Activated CD4-positive, alpha-beta memory T cell treated with anti-CD3 and anti-CD28 coated beads for 36 hours (primary cell): ENCODE measurements at regions not wholly inside any gene's neighbourhood (a gene's known extent, or its start where the extent isn't known, plus 50 kb on each side); places are given as distances from the start of the nearest gene placed in this dataset.
"Not testable (repeated sequence)": the region's sequence is repeated elsewhere in the genome, so short reads cannot be mapped to it uniquely, and the experiment has no call there.

ENCODE experiments used
- CTCF ChIA-PET: fragments of 350-600 bp; sonication (Branson Sonifier 250); formaldehyde crosslinking; loops from one replicate; lab custom pipeline; 2021; ENCODE audit warnings: antibody characterized with exemption, inconsistent platforms; lab: Charles Lee
- POLR2A ChIA-PET: fragments of 350-600 bp; sonication (Branson Sonifier 250); formaldehyde crosslinking; loops from one replicate; lab custom pipeline; 2021; ENCODE audit warnings: antibody characterized with exemption; lab: Charles Lee
- DNase-seq: peaks from one replicate; pipeline ENCODE4 v3.0.0-alpha.2; 2020
- H3K27ac Mint-ChIP-seq: one replicate; pipeline ENCODE4 v1.8.0; 2021; ENCODE audit warnings: mixed read lengths
- H3K27me3 Mint-ChIP-seq: one replicate; pipeline ENCODE4 v1.8.0; 2021; ENCODE audit warnings: mixed read lengths
- H3K36me3 Mint-ChIP-seq: one replicate; pipeline ENCODE4 v1.8.0; 2021; ENCODE audit warnings: mixed read lengths
- H3K4me1 Mint-ChIP-seq: one replicate; pipeline ENCODE4 v1.8.0; 2021; ENCODE audit warnings: low read depth, mixed read lengths
- H3K4me3 Mint-ChIP-seq: one replicate; pipeline ENCODE4 v1.8.0; 2021; ENCODE audit warnings: mild to moderate bottlenecking, mixed read lengths
- H3K9me3 Mint-ChIP-seq: one replicate; pipeline ENCODE4 v1.8.0; 2021; ENCODE audit warnings: mixed read lengths
- intact Hi-C: fragments of 100-400 bp; cut with micrococcal nuclease; formaldehyde crosslinking; loops from one replicate; pipeline ENCODE4 v1.15.1; 2023

- H3K4me1 Mint-ChIP-seq, result no peaks in the 10 kb centered on the region
- no peak overlapping the region for H3K4me3 Mint-ChIP-seq
- intact Hi-C loops, result no loop called here
- POLR2A ChIA-PET, result no interaction called here
- CTCF ChIA-PET, result interaction anchor here (0.5 kb wide), 1 partner anchor 86 kb away, joined by 3 read pairs; no protein-coding TSS in a partner anchor
- H3K27ac Mint-ChIP-seq, result no peak overlapping the region
- H3K27me3 Mint-ChIP-seq, result no peaks in the 10 kb centered on the region
- no peaks in the 10 kb centered on the region for H3K36me3 Mint-ChIP-seq
- H3K9me3 Mint-ChIP-seq, result peaks cover 6% of the 10 kb centered on the region
- no peak for DNase-seq
Measured at GRCh38 chr6:82521861-82522260, 158.2 kb downstream of the TPBG start.

DNA sequence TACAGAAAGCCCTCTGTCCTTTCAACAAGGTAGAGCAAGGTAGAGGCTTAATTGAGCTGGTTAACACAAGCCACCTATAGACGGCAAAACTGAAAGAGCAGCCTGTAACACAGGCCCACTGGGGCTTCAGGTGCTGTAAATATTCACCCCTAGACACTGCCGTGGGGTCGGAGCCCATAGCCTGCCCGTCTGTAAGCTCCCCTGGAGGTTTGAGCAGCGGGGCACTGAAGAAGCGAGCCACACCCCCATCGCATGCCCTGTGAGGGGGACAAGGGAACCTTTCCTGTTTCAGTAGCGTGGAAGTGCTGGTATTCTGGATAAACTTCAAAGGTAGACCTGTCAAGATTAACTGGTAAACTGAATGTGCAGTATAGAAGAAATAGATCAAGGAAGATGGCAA is 160.4 kb downstream of the TPBG start:
- no peak for DNase-seq
- intact Hi-C loops, result no loop called here
- H3K4me1 Mint-ChIP-seq, result no peaks in the 10 kb centered on the region
- no peaks in the 10 kb centered on the region for H3K36me3 Mint-ChIP-seq
- no peaks in the 10 kb centered on the region for H3K27me3 Mint-ChIP-seq
- no peak overlapping the region for H3K27ac Mint-ChIP-seq
- no peaks in the 10 kb centered on the region for H3K9me3 Mint-ChIP-seq
- no peak overlapping the region for H3K4me3 Mint-ChIP-seq
- CTCF ChIA-PET, result no interaction called here
- POLR2A ChIA-PET, result no interaction called here

DNA sequence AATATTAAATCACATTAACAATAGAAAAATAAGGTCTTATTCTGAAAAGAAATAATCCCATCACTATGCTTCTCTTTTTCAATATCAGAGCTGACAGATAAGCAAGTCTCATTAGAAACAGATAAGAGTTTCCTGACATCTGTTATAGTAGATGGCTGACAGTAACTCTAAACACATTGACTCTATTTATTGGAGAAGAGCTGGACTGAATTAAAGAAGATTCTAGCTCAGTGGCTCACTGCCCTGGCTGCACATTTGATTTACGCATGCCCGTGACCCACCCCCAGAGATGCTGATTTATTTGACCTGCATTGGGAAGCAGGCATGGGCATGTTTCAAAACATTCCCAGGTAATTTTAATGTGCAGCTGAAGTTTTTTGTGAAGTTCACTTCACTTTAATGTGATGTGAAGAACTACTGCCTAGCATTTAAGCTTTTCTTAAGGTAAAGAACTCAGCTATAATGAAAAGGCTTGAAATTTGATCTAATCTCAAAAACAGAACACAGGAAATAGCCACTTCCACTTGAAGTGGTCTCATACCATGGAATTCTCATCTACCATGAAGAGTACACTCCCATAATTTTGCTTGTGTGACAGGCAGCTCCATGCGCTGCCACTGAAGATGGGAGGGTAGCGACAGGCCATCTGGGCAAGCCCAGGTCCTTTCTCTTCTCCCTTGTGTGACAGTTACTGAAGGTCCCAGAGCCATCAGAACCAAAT is 162.3 kb downstream of the TPBG start:
- Mint-ChIP-seq H3K4me1 (no peaks in the 10 kb centered on the region), H3K4me3 (no peak overlapping the region), H3K9me3 (no peaks in the 10 kb centered on the region), H3K27ac (no peak overlapping the region), H3K27me3 (no peaks in the 10 kb centered on the region), H3K36me3 (no peaks in the 10 kb centered on the region)
- intact Hi-C loops, result no loop called here
- ChIA-PET CTCF (no interaction called here), POLR2A (no interaction called here)
- DNase-seq, result no peak

DNA sequence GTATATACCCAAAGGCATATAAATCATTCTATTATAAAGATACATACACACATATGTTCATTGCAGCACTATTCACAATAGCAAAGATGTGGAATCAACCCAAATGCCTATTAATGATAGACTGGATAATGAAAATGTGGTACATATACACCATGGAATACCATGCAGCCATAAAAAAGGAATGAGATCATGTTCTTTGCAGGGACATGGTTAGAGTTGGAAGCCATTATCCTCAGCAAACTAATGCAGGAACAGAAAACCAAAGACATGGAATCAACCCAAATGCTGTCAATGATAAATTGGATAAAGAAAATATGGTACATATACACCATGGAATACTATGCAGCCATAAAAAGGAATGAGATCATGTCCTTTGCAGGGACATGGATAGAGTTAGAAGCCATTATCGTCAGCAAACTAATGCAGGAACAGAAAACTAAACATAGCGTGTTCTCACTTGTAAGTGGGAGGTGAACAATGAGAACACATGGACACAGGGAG is 166.4 kb downstream of the TPBG start:
- H3K36me3 Mint-ChIP-seq, result not testable (repeated sequence)

DNA sequence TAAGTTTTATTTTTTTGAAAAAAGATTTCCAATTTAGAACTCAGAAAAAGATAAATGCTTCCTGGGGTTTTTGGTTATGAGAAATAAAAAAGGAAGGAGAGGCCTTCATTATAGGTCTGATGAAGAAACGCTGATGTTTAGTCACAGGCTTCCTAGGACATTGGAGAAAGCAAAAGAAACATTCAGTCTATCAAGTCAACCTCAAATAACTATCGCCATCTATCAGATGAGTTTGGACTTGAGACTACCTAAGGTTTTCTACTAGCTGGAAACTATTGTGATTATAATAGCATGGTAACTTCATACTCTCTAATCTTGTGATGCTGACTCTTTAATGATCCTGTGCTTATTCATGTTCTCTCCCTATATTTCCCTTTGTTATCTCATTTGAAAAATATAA is 171.3 kb downstream of the TPBG start:
- CTCF ChIA-PET, result no interaction called here
- intact Hi-C loops, result no loop called here
- Mint-ChIP-seq H3K27ac (no peak overlapping the region), H3K9me3 (no peaks in the 10 kb centered on the region), H3K27me3 (no peaks in the 10 kb centered on the region), H3K36me3 (no peaks in the 10 kb centered on the region), H3K4me1 (no peaks in the 10 kb centered on the region), H3K4me3 (no peak overlapping the region)
- POLR2A ChIA-PET, result no interaction called here
- DNase-seq, result no peak

More for the DNA sequence above, 166.4 kb downstream of the TPBG start:
- intact Hi-C loops, H3K9me3 Mint-ChIP-seq, DNase-seq, H3K27me3 Mint-ChIP-seq, CTCF ChIA-PET, H3K4me3 Mint-ChIP-seq, H3K27ac Mint-ChIP-seq, H3K4me1 Mint-ChIP-seq, POLR2A ChIA-PET: not testable (repeated sequence)

GRCh38 chr6:82549480-82549879 is 185.9 kb downstream of the TPBG start:
- intact Hi-C loops, POLR2A ChIA-PET, CTCF ChIA-PET, H3K4me3 Mint-ChIP-seq, H3K27me3 Mint-ChIP-seq, H3K36me3 Mint-ChIP-seq, H3K27ac Mint-ChIP-seq, H3K4me1 Mint-ChIP-seq, DNase-seq: not testable (repeated sequence)
- peaks cover 11% of the 10 kb centered on the region for H3K9me3 Mint-ChIP-seq

DNA sequence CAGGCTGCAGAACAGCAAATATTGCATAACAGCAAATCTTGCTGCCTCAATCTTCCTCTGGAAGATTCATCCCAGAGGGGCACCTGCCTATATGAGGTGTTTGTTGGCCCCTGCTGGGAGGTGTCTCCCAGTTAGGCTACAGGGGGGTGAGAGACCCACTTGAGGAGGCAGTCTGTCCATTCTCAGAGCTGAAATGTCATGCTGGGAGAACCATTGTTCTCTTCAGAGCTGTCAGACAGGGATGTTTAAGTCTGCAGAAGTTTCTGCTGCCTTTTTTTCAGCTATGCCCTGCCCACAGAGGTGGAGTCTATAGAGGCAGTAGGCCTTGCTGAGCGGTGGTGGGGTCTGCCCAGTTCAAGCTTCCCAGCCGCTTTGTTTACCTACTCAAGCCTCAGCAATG is 187.7 kb downstream of the TPBG start:
- H3K36me3 Mint-ChIP-seq, H3K4me3 Mint-ChIP-seq, intact Hi-C loops, POLR2A ChIA-PET, DNase-seq, H3K4me1 Mint-ChIP-seq, CTCF ChIA-PET, H3K27me3 Mint-ChIP-seq, H3K27ac Mint-ChIP-seq, H3K9me3 Mint-ChIP-seq: not testable (repeated sequence)

DNA sequence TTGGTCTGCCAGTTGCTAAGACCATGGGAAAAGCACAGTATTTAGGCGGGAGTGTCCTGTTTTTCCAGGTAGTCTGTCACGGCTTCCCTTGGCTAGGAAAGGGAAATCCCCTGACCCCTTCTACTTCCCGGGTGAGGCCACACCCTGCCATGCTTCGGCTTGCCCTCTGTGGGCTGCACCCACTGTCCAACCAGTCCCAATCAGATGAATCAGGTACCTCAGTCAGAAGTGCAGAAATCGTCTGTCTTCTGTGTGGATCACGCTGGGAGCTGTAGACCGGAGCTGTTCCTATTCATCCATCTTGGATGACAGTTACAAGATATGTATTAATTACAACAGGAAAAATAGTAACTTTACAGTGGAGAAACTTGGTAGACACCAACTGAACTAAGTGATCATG is 188.2 kb downstream of the TPBG start:
- ChIA-PET POLR2A (no interaction called here), CTCF (no interaction called here)
- DNase-seq, result no peak
- H3K4me1 Mint-ChIP-seq, result no peaks in the 10 kb centered on the region
- H3K27ac Mint-ChIP-seq, result no peak overlapping the region
- H3K36me3 Mint-ChIP-seq, result no peaks in the 10 kb centered on the region
- intact Hi-C loops, result no loop called here
- peaks cover 2% of the 10 kb centered on the region for H3K27me3 Mint-ChIP-seq
- H3K4me3 Mint-ChIP-seq, result no peak overlapping the region
- peaks cover 9% of the 10 kb centered on the region for H3K9me3 Mint-ChIP-seq

- no peak overlapping the region for H3K27ac Mint-ChIP-seq
- no peaks in the 10 kb centered on the region for H3K36me3 Mint-ChIP-seq
- H3K4me1 Mint-ChIP-seq, result no peaks in the 10 kb centered on the region
- POLR2A ChIA-PET, result no interaction called here
- H3K9me3 Mint-ChIP-seq, result peaks cover 9% of the 10 kb centered on the region
- no peak overlapping the region for H3K4me3 Mint-ChIP-seq
- CTCF ChIA-PET, result no interaction called here
- intact Hi-C loops, result no loop called here
- peaks cover 3% of the 10 kb centered on the region for H3K27me3 Mint-ChIP-seq
- no peak for DNase-seq
Measured at GRCh38 chr6:82553863-82554531, 190.4 kb downstream of the TPBG start.

- POLR2A ChIA-PET, result no interaction called here
- Mint-ChIP-seq H3K27ac (no peak overlapping the region), H3K4me3 (no peak overlapping the region), H3K9me3 (peaks cover 9% of the 10 kb centered on the region), H3K27me3 (peaks cover 3% of the 10 kb centered on the region), H3K4me1 (no peaks in the 10 kb centered on the region), H3K36me3 (no peaks in the 10 kb centered on the region)
- CTCF ChIA-PET, result interaction anchor here (0.6 kb wide), 1 partner anchor 133 kb away, joined by 3 read pairs; no protein-coding TSS in a partner anchor
- intact Hi-C loops, result no loop called here
- no peak for DNase-seq
Measured at GRCh38 chr6:82554666-82555065, 191.0 kb downstream of the TPBG start.

DNA sequence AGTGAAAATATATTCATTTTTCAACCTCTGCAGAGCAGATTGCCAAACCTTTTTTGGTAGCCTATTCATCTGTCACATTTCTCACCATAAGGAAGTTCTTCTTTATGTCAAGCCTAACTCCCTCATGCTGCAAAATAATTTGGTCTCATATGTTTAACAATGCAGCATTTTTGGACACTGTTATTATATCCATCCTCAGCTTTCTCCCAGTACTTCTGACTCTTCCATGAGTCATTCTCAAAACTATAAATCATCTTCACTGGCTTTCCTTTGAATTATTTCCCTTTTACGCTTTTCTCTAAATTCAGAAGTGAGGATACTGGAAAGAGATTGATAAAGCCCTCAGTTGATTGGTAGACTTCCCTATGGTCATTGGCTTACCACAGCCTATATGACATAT is 192.2 kb downstream of the TPBG start:
- no peaks in the 10 kb centered on the region for H3K36me3 Mint-ChIP-seq
- DNase-seq, result no peak
- H3K4me1 Mint-ChIP-seq, result no peaks in the 10 kb centered on the region
- intact Hi-C loops, result no loop called here
- H3K27ac Mint-ChIP-seq, result no peak overlapping the region
- peaks cover 3% of the 10 kb centered on the region for H3K27me3 Mint-ChIP-seq
- ChIA-PET POLR2A (no interaction called here), CTCF (no interaction called here)
- peaks cover 1% of the 10 kb centered on the region for H3K9me3 Mint-ChIP-seq
- no peak overlapping the region for H3K4me3 Mint-ChIP-seq

GRCh38 chr6:82558531-82558930 is 194.9 kb downstream of the TPBG start:
- DNase-seq, H3K36me3 Mint-ChIP-seq, CTCF ChIA-PET, H3K27me3 Mint-ChIP-seq, H3K4me3 Mint-ChIP-seq, H3K9me3 Mint-ChIP-seq, intact Hi-C loops, H3K27ac Mint-ChIP-seq, H3K4me1 Mint-ChIP-seq, POLR2A ChIA-PET: not testable (repeated sequence)

DNA sequence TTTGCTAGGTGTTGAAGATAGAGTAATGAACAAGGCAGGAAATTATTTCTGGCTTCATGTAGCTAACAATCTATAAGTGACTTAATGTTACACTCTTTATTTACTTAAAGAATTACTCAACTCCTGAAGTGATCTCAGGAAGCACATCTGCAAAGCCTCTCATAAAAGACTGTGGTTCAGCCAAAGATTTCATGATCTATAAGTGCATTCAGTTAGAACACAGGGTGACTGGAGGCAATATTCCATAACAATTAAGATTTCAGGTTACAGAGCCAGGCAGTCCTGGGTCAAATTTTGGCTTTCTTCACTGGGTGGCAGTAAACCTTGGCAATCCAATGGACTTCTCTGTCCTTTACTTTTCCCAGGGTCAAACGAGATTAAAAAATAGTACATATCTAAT is 204.0 kb downstream of the TPBG start:
- intact Hi-C loops, result no loop called here
- H3K27me3 Mint-ChIP-seq, result no peaks in the 10 kb centered on the region
- no peak overlapping the region for H3K27ac Mint-ChIP-seq
- H3K36me3 Mint-ChIP-seq, result no peaks in the 10 kb centered on the region
- POLR2A ChIA-PET, result no interaction called here
- H3K4me1 Mint-ChIP-seq, result no peaks in the 10 kb centered on the region
- no peaks in the 10 kb centered on the region for H3K9me3 Mint-ChIP-seq
- no peak overlapping the region for H3K4me3 Mint-ChIP-seq
- DNase-seq, result no peak
- CTCF ChIA-PET, result no interaction called here
